ENCODE measurements at regions not wholly inside any gene's neighbourhood (a gene's known extent, or its start where the extent isn't known, plus 50 kb on each side); places are given as distances from the start of the nearest gene placed in this dataset.

- Histone ChIP-seq H3K27ac (ENCODE audit: low read depth, low read length) (no peak overlapping the region), H3K9ac (ENCODE audit: low read depth in 1 of 2, low read length in 2 of 2) (no peak overlapping the region), H3K4me1 (ENCODE audit: control insufficient read depth in 1 of 2, insufficient read depth in 2 of 2, low read length in 2 of 2) (no peaks in the 10 kb centered on the region), H3K36me3 (ENCODE audit: control insufficient read depth in 1 of 2, insufficient read depth in 2 of 2, low read length in 2 of 2) (no peaks in the 10 kb centered on the region), H3K27me3 (ENCODE audit: control insufficient read depth in 1 of 2, insufficient read depth in 2 of 2, low read length in 2 of 2) (no peaks in the 10 kb centered on the region), H3K9me3 (ENCODE audit: control insufficient read depth in 1 of 2, low read length in 2 of 2) (peaks cover 2 to 4% of the 10 kb centered on the region in 2 donors), H3K4me3 (ENCODE audit: low read depth in 1 of 2, low read length in 2 of 2) (no peak overlapping the region)
Observed at GRCh38 chr7:86214734-86215133, 429.0 kb upstream of the GRM3 start.

DNA sequence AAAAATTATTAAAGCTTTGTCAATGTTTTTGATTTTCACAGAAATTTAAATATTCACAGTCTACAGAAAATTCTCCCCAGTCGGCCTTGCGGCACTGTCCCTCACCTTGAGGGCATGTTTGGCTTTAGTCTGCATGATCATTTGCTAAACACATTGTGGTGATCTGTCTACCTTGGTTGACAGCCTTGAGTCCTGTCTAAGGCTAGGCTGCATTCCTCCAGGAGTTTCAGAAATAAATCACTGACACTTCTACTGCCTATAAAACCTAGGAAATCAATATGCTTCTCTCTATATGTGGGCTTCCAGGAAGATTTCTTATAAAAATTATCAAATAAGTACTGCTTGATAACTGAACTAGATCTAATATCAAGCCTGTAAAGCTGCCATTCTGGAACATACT is 430.7 kb upstream of the GRM3 start:
- Histone ChIP-seq H3K27me3 (ENCODE audit: control insufficient read depth in 1 of 2, insufficient read depth in 2 of 2, low read length in 2 of 2) (no peaks in the 10 kb centered on the region), H3K9me3 (ENCODE audit: control insufficient read depth in 1 of 2, low read length in 2 of 2) (peaks cover 4 to 6% of the 10 kb centered on the region in 2 donors), H3K36me3 (ENCODE audit: control insufficient read depth in 1 of 2, insufficient read depth in 2 of 2, low read length in 2 of 2) (no peaks in the 10 kb centered on the region), H3K27ac (ENCODE audit: low read depth, low read length) (no peak overlapping the region), H3K4me3 (ENCODE audit: low read depth in 1 of 2, low read length in 2 of 2) (no peak overlapping the region), H3K4me1 (ENCODE audit: control insufficient read depth in 1 of 2, insufficient read depth in 2 of 2, low read length in 2 of 2) (no peaks in the 10 kb centered on the region), H3K9ac (ENCODE audit: low read depth in 1 of 2, low read length in 2 of 2) (no peak overlapping the region)

DNA sequence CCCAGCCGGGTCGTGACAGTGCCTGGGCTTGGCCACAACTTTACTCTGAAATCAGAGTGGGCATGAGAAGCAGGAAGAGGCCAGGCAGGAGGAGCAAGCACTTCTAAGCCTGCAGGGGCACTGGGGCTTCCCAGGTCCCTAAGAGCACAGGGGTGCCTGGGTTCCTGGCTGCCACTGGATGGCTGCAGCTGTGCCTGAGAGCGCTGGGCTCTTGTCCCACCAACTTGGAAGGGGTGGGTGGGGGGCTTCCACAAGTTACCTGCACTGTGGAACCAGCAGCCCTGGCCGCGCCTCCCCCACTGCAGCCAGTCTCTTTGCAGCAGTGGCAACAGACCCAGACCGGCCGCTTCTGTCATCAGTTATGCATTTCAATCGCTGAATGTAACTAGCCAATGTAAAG is 434.7 kb upstream of the GRM3 start:
- no peak overlapping the region for H3K9ac ChIP-seq (ENCODE audit: low read depth in 1 of 2, low read length in 2 of 2)
- H3K27me3 ChIP-seq (ENCODE audit: control insufficient read depth in 1 of 2, insufficient read depth in 2 of 2, low read length in 2 of 2): no peaks in the 10 kb centered on the region
- H3K4me3 ChIP-seq (ENCODE audit: low read depth in 1 of 2, low read length in 2 of 2): no peak overlapping the region
- H3K9me3 ChIP-seq (ENCODE audit: control insufficient read depth in 1 of 2, low read length in 2 of 2): peaks cover 5 to 8% of the 10 kb centered on the region in 2 donors
- H3K4me1 ChIP-seq (ENCODE audit: control insufficient read depth in 1 of 2, insufficient read depth in 2 of 2, low read length in 2 of 2): no peaks in the 10 kb centered on the region
- no peaks in the 10 kb centered on the region for H3K36me3 ChIP-seq (ENCODE audit: control insufficient read depth in 1 of 2, insufficient read depth in 2 of 2, low read length in 2 of 2)
- H3K27ac ChIP-seq (ENCODE audit: low read depth, low read length): no peak overlapping the region

DNA sequence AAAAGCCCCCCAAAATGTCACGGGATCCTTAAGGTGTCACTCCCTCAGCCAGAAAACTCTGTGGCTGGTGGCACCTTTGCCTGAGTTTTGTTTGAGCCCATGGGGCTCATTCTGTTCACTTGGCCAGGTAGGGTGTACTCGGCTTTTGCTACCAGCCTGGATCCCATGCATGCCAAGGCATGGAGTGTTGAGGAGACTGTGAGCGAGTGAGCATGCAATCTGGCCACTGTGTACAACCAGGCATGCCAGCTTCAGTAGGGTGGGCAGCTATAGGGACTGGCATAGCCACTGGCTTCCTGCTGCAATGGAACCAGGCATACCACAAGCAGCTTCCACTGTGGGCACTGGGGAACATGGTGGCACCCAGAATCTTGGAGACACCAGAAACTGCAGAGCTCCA is 436.0 kb upstream of the GRM3 start:
- Histone ChIP-seq H3K36me3 (ENCODE audit: control insufficient read depth in 1 of 2, insufficient read depth in 2 of 2, low read length in 2 of 2) (no peaks in the 10 kb centered on the region), H3K9ac (ENCODE audit: low read depth in 1 of 2, low read length in 2 of 2) (no peak overlapping the region), H3K4me3 (ENCODE audit: low read depth in 1 of 2, low read length in 2 of 2) (no peak overlapping the region), H3K9me3 (ENCODE audit: control insufficient read depth in 1 of 2, low read length in 2 of 2) (peaks cover 8 to 12% of the 10 kb centered on the region in 2 donors), H3K27ac (ENCODE audit: low read depth, low read length) (no peak overlapping the region), H3K4me1 (ENCODE audit: control insufficient read depth in 1 of 2, insufficient read depth in 2 of 2, low read length in 2 of 2) (no peaks in the 10 kb centered on the region), H3K27me3 (ENCODE audit: control insufficient read depth in 1 of 2, insufficient read depth in 2 of 2, low read length in 2 of 2) (no peaks in the 10 kb centered on the region)

DNA sequence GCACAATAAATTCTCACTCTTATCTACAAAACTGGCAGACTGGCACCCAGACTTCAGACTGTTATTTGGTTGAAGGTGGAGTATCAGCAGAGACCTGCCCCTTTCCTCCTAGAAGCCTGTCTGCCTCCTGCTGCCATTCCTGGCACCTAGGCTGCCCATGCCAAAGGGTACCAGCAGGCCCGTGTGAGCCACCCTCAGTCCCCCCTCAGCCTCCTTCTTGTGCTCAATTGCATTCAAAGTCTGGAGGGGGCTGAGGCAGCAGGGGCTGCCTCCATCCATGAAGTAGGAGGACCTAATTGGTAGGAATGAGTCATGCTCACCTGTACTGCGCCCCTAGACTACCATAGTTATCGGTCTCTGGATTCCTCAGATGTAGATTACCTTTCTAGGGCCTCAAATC is 440.9 kb upstream of the GRM3 start:
- Histone ChIP-seq H3K4me1 (ENCODE audit: control insufficient read depth in 1 of 2, insufficient read depth in 2 of 2, low read length in 2 of 2) (no peaks in the 10 kb centered on the region), H3K36me3 (ENCODE audit: control insufficient read depth in 1 of 2, insufficient read depth in 2 of 2, low read length in 2 of 2) (no peaks in the 10 kb centered on the region), H3K9me3 (ENCODE audit: control insufficient read depth in 1 of 2, low read length in 2 of 2) (peaks cover 17 to 18% of the 10 kb centered on the region in 2 donors), H3K9ac (ENCODE audit: low read depth in 1 of 2, low read length in 2 of 2) (no peak overlapping the region), H3K4me3 (ENCODE audit: low read depth in 1 of 2, low read length in 2 of 2) (no peak overlapping the region), H3K27me3 (ENCODE audit: control insufficient read depth in 1 of 2, insufficient read depth in 2 of 2, low read length in 2 of 2) (no peaks in the 10 kb centered on the region), H3K27ac (ENCODE audit: low read depth, low read length) (no peak overlapping the region)

DNA sequence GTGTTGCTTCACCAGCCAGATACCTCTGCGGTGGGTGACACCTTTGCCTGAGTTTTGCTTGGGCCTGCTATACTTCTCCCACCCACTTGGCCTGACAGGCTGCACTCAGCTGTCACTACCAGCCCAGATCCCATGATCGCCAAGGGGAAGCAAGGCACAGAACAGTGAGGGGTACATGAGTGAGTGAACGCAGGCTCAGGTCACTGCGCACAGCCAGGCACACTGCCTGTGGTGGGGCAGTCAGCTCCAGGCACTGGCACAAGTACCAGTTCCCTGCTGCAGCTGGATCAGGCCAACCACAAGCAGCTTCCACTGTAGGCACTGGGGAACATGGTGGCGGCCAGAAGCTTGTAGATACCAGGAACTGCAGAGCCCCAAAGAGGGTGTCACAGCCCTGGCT is 441.9 kb upstream of the GRM3 start:
- H3K4me1 ChIP-seq (ENCODE audit: control insufficient read depth in 1 of 2, insufficient read depth in 2 of 2, low read length in 2 of 2): no peaks in the 10 kb centered on the region
- H3K27ac ChIP-seq (ENCODE audit: low read depth, low read length): no peak overlapping the region
- H3K9ac ChIP-seq (ENCODE audit: low read depth in 1 of 2, low read length in 2 of 2): no peak overlapping the region
- H3K27me3 ChIP-seq (ENCODE audit: control insufficient read depth in 1 of 2, insufficient read depth in 2 of 2, low read length in 2 of 2): no peaks in the 10 kb centered on the region
- H3K9me3 ChIP-seq (ENCODE audit: control insufficient read depth in 1 of 2, low read length in 2 of 2): peaks cover 13 to 16% of the 10 kb centered on the region in 2 donors
- H3K36me3 ChIP-seq (ENCODE audit: control insufficient read depth in 1 of 2, insufficient read depth in 2 of 2, low read length in 2 of 2): no peaks in the 10 kb centered on the region
- H3K4me3 ChIP-seq (ENCODE audit: low read depth in 1 of 2, low read length in 2 of 2): no peak overlapping the region

- H3K4me1 ChIP-seq (ENCODE audit: control insufficient read depth in 1 of 2, insufficient read depth in 2 of 2, low read length in 2 of 2): no peaks in the 10 kb centered on the region
- H3K9ac ChIP-seq (ENCODE audit: low read depth in 1 of 2, low read length in 2 of 2): no peak overlapping the region
- no peak overlapping the region for H3K4me3 ChIP-seq (ENCODE audit: low read depth in 1 of 2, low read length in 2 of 2)
- H3K27ac ChIP-seq (ENCODE audit: low read depth, low read length): no peak overlapping the region
- H3K36me3 ChIP-seq (ENCODE audit: control insufficient read depth in 1 of 2, insufficient read depth in 2 of 2, low read length in 2 of 2): no peaks in the 10 kb centered on the region
- peaks cover 13 to 20% of the 10 kb centered on the region in 2 donors for H3K9me3 ChIP-seq (ENCODE audit: control insufficient read depth in 1 of 2, low read length in 2 of 2)
- H3K27me3 ChIP-seq (ENCODE audit: control insufficient read depth in 1 of 2, insufficient read depth in 2 of 2, low read length in 2 of 2): no peaks in the 10 kb centered on the region
Observed at GRCh38 chr7:86199881-86200614, 443.7 kb upstream of the GRM3 start.

- no peaks in the 10 kb centered on the region for H3K27me3 ChIP-seq (ENCODE audit: control insufficient read depth in 1 of 2, insufficient read depth in 2 of 2, low read length in 2 of 2)
- no peak overlapping the region for H3K9ac ChIP-seq (ENCODE audit: low read depth in 1 of 2, low read length in 2 of 2)
- H3K4me1 ChIP-seq (ENCODE audit: control insufficient read depth in 1 of 2, insufficient read depth in 2 of 2, low read length in 2 of 2): no peaks in the 10 kb centered on the region
- no peaks in the 10 kb centered on the region for H3K36me3 ChIP-seq (ENCODE audit: control insufficient read depth in 1 of 2, insufficient read depth in 2 of 2, low read length in 2 of 2)
- H3K4me3 ChIP-seq (ENCODE audit: low read depth in 1 of 2, low read length in 2 of 2): no peak overlapping the region
- H3K9me3 ChIP-seq (ENCODE audit: control insufficient read depth in 1 of 2, low read length in 2 of 2): peaks cover 2 to 10% of the 10 kb centered on the region in 2 donors
- H3K27ac ChIP-seq (ENCODE audit: low read depth, low read length): no peak overlapping the region
Observed at GRCh38 chr7:86190351-86190750, 453.4 kb upstream of the GRM3 start.

- Histone ChIP-seq H3K9ac (ENCODE audit: low read depth in 1 of 2, low read length in 2 of 2) (no peak overlapping the region), H3K4me3 (ENCODE audit: low read depth in 1 of 2, low read length in 2 of 2) (no peak overlapping the region), H3K27me3 (ENCODE audit: control insufficient read depth in 1 of 2, insufficient read depth in 2 of 2, low read length in 2 of 2) (no peaks in the 10 kb centered on the region), H3K4me1 (ENCODE audit: control insufficient read depth in 1 of 2, insufficient read depth in 2 of 2, low read length in 2 of 2) (no peaks in the 10 kb centered on the region), H3K9me3 (ENCODE audit: control insufficient read depth in 1 of 2, low read length in 2 of 2) (peaks cover 0 to under 1% of the 10 kb centered on the region in 2 donors), H3K27ac (ENCODE audit: low read depth, low read length) (no peak overlapping the region), H3K36me3 (ENCODE audit: control insufficient read depth in 1 of 2, insufficient read depth in 2 of 2, low read length in 2 of 2) (no peaks in the 10 kb centered on the region)
Observed at GRCh38 chr7:86181474-86181873, 462.2 kb upstream of the GRM3 start.

GRCh38 chr7:86164827-86165226 is 478.9 kb upstream of the GRM3 start:
- Histone ChIP-seq H3K9ac (ENCODE audit: low read depth in 1 of 2, low read length in 2 of 2) (no peak overlapping the region), H3K36me3 (ENCODE audit: control insufficient read depth in 1 of 2, insufficient read depth in 2 of 2, low read length in 2 of 2) (no peaks in the 10 kb centered on the region), H3K4me3 (ENCODE audit: low read depth in 1 of 2, low read length in 2 of 2) (no peak overlapping the region), H3K9me3 (ENCODE audit: control insufficient read depth in 1 of 2, low read length in 2 of 2) (peaks cover 3 to 6% of the 10 kb centered on the region in 2 donors), H3K27me3 (ENCODE audit: control insufficient read depth in 1 of 2, insufficient read depth in 2 of 2, low read length in 2 of 2) (no peaks in the 10 kb centered on the region), H3K4me1 (ENCODE audit: control insufficient read depth in 1 of 2, insufficient read depth in 2 of 2, low read length in 2 of 2) (no peaks in the 10 kb centered on the region), H3K27ac (ENCODE audit: low read depth, low read length) (no peak overlapping the region)

Measured in duodenal mucosa (tissue), 2 donors.